ENCODE measurements at regions not wholly inside any gene's neighbourhood (a gene's known extent, or its start where the extent isn't known, plus 50 kb on each side); places are given as distances from the start of the nearest gene placed in this dataset.

- TF ChIP-seq CTCF (IDR thresholded peaks at IDR 0.05) (no peak), POLR2A (IDR thresholded peaks at IDR 0.05) (no peak)
Measured at GRCh38 chr4:148857973-148858534, 415.8 kb upstream of the NR3C2 start.
